Esophagus squamous epithelium (tissue), 5 donors: ENCODE measurements at regions not wholly inside any gene's neighbourhood (a gene's known extent, or its start where the extent isn't known, plus 50 kb on each side); places are given as distances from the start of the nearest gene placed in this dataset.

Experiments used
- DNase-seq: peaks from one replicate; lab custom pipeline; 2025; lab: John Stamatoyannopoulos, UW
- H3K27ac ChIP-seq, 4 donors: fragments of 200-600 bp; sonication (generic); one replicate each; pipeline ENCODE4 v1.5.1; 2016 to 2019; ENCODE audit warnings: mild to moderate bottlenecking in 1 of 4
- H3K27me3 ChIP-seq, 4 donors: fragments of 200-600 bp; sonication (generic); 1 replicate in 3 of 4; 2 replicates in 1 of 4; pipeline versions ENCODE4 v1.5.1 to v1.6.0; 2017 to 2021; ENCODE audit warnings: antibody characterized with exemption in 1 of 4
- H3K36me3 ChIP-seq, 3 donors: fragments of 200-600 bp; sonication (generic); one replicate each; pipeline ENCODE4 v1.5.1; 2016 to 2019
- H3K4me1 ChIP-seq, 3 donors: fragments of 200-600 bp; sonication (generic); one replicate each; pipeline ENCODE4 v1.5.1; 2017 to 2019
- H3K4me3 ChIP-seq, 4 donors: fragments of 200-600 bp; sonication (generic); 1 replicate in 3 of 4; 2 replicates in 1 of 4; pipeline ENCODE4 v1.5.1; 2016 to 2019; ENCODE audit warnings: mild to moderate bottlenecking in 2 of 4, moderate library complexity in 1 of 4
- H3K9me3 ChIP-seq, 3 donors: fragments of 200-600 bp; sonication (generic); one replicate each; pipeline ENCODE4 v1.5.1; 2016 to 2019
- POLR2A ChIP-seq, 4 donors: fragments of 450-650 bp; IDR thresholded peaks; one replicate each; pipeline ENCODE4 v1.6.1; 2017; ENCODE audit warnings: antibody characterized with exemption in 4 of 4, mild to moderate bottlenecking in 4 of 4, moderate library complexity in 3 of 4
- WGBS, 2 donors: methylation state at CpG; one replicate each; pipeline ENCODE4 v1.1.5; 2018; 5-methylcytosine and 5-hydroxymethylcytosine counted together
- intact Hi-C: fragments of 100-400 bp; cut with DNase I; formaldehyde crosslinking; loops from one replicate; pipeline ENCODE4 v1.15.0; 2022
- TF ChIP-seq, protein P1 (sequence below), 6 experiments: fragments of 450-650 bp in 4 of 6; fragments of 200-600 bp in 2 of 6; sonication (generic) in 2 of 6; IDR thresholded peaks; one replicate each; pipeline ENCODE4 v1.5.1; 2016 to 2019; ENCODE audit warnings: antibody characterized with exemption in 6 of 6, mild to moderate bottlenecking in 4 of 6, moderate library complexity in 4 of 6
- donor health status: DM: yes; HTN: yes; CAD: no.

DNA sequence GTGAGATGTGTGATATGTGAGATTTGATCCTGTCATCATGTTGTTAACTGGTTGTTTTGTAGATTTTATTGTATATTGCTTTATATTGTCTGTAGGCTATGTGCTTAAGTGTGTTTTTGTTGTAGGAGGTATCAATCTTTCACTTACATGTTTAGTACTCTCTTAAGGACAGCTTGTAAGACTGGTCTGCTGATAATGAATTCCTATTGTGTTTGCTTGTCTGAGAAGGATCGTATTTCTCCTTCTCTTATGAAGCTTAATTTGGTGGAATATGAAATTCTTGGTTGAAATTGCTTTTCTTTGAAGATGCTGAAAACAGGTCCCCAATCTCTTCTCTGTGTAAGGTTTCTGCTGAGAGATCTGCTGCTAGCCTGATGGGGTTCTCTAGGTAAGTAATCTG, 94.5 kb upstream of the ARHGAP5 start:
- TF ChIP-seq, protein P1, sequence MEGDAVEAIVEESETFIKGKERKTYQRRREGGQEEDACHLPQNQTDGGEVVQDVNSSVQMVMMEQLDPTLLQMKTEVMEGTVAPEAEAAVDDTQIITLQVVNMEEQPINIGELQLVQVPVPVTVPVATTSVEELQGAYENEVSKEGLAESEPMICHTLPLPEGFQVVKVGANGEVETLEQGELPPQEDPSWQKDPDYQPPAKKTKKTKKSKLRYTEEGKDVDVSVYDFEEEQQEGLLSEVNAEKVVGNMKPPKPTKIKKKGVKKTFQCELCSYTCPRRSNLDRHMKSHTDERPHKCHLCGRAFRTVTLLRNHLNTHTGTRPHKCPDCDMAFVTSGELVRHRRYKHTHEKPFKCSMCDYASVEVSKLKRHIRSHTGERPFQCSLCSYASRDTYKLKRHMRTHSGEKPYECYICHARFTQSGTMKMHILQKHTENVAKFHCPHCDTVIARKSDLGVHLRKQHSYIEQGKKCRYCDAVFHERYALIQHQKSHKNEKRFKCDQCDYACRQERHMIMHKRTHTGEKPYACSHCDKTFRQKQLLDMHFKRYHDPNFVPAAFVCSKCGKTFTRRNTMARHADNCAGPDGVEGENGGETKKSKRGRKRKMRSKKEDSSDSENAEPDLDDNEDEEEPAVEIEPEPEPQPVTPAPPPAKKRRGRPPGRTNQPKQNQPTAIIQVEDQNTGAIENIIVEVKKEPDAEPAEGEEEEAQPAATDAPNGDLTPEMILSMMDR (IDR thresholded peaks at IDR 0.05), result no peak
- TF ChIP-seq POLR2A (IDR thresholded peaks at IDR 0.05), result no peak
- Histone ChIP-seq H3K27ac (no peak overlapping the region), H3K36me3 (no peaks in the 10 kb centered on the region), H3K4me3 (no peak overlapping the region), H3K4me1 (no peaks in the 10 kb centered on the region), H3K27me3 (no peaks in the 10 kb centered on the region), H3K9me3 (peaks cover 0 to 15% (median 0%) of the 10 kb centered on the region in 3 donors)
- intact Hi-C loops, result no loop called here
- DNase-seq, result no peak
- WGBS, 2 donors, result 75 to 85% methylated on average over 1 of the region's 1 CpG

DNA sequence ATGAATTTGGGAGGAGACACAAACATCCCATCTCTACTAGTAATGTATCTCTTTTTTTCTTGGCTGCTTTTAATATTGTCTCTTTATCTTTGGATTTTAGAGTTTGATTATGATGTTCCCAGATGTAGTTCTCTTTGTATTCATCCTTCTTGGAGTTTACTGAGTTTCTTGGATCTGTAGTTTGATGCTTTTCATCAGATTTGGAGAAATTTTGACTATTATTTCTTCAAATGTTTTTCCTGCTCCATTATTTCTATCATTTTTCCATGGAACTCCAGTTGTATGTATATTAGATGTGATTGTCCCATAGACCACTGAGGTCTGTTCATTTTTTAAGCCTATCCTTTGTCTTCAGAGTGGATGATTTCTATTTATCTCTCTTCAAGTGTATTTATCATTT, 90.7 kb upstream of the ARHGAP5 start:
- DNase-seq, result no peak
- intact Hi-C loops, result no loop called here
- H3K4me1 ChIP-seq, result no peaks in the 10 kb centered on the region
- TF ChIP-seq, protein P1 (IDR thresholded peaks at IDR 0.05), result no peak
- TF ChIP-seq POLR2A (IDR thresholded peaks at IDR 0.05), result no peak
- H3K27me3 ChIP-seq, result no peaks in the 10 kb centered on the region
- H3K4me3 ChIP-seq, result no peak overlapping the region
- H3K9me3 ChIP-seq, result peaks cover 0 to 15% (median 0%) of the 10 kb centered on the region in 3 donors
- no peaks in the 10 kb centered on the region for H3K36me3 ChIP-seq
- no peak overlapping the region for H3K27ac ChIP-seq

GRCh38 chr14:31987721-31988120, 89.4 kb upstream of the ARHGAP5 start:
- Histone ChIP-seq H3K27ac (no peak overlapping the region), H3K4me3 (no peak overlapping the region), H3K36me3 (no peaks in the 10 kb centered on the region), H3K4me1 (no peaks in the 10 kb centered on the region), H3K9me3 (peaks cover 0 to 9% (median 0%) of the 10 kb centered on the region in 3 donors), H3K27me3 (no peaks in the 10 kb centered on the region)
- intact Hi-C loops, result no loop called here
- WGBS, 2 donors, result 78 to 94% methylated on average over 1 of the region's 1 CpG
- no peak for DNase-seq
- no peak for TF ChIP-seq POLR2A (IDR thresholded peaks at IDR 0.05)
- TF ChIP-seq, protein P1 (IDR thresholded peaks at IDR 0.05), result no peak

DNA sequence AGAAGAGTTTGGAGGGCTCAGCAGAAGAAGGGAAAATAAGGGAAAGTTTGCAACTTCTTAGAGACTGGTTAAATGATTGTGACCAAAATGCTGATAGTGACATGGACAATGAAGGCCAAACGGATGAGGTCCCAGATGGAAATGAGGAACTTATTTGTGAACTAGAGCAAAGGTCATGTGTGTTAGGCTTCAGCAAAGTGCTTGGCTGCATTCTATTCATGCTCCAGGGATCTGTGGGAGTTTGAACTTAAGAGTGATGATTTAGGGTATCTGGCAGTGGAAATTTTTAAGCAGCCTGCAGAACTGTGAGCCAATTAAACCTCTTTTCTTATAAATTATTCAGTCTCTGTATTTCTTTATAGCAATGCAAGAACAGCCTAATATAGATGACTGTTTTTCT, 88.9 kb upstream of the ARHGAP5 start:
- intact Hi-C loops, result no loop called here
- Histone ChIP-seq H3K27me3 (no peaks in the 10 kb centered on the region), H3K27ac (no peak overlapping the region), H3K9me3 (peaks cover 0 to 7% (median 0%) of the 10 kb centered on the region in 3 donors), H3K36me3 (no peaks in the 10 kb centered on the region), H3K4me1 (no peaks in the 10 kb centered on the region), H3K4me3 (no peak overlapping the region)
- WGBS, 2 donors, result 32 to 78% methylated on average over 1 of the region's 1 CpG
- no peak for DNase-seq
- TF ChIP-seq POLR2A (IDR thresholded peaks at IDR 0.05), result no peak
- TF ChIP-seq, protein P1 (IDR thresholded peaks at IDR 0.05), result no peak

GRCh38 chr14:31990183-31990857, 86.8 kb upstream of the ARHGAP5 start:
- Histone ChIP-seq H3K4me3 (no peak overlapping the region), H3K27me3 (no peaks in the 10 kb centered on the region), H3K9me3 (no peaks in the 10 kb centered on the region), H3K36me3 (no peaks in the 10 kb centered on the region), H3K27ac (no peak overlapping the region), H3K4me1 (no peaks in the 10 kb centered on the region)
- intact Hi-C loops, result no loop called here
- TF ChIP-seq, protein P1 (IDR thresholded peaks at IDR 0.05), result no peak
- TF ChIP-seq POLR2A (IDR thresholded peaks at IDR 0.05), result no peak
- no peak for DNase-seq
- 58 to 60% methylated on average over 6 of the region's 6 CpGs for WGBS, 2 donors
